ENCODE measurements at regions not wholly inside any gene's neighbourhood (a gene's known extent, or its start where the extent isn't known, plus 50 kb on each side); places are given as distances from the start of the nearest gene placed in this dataset.

DNA sequence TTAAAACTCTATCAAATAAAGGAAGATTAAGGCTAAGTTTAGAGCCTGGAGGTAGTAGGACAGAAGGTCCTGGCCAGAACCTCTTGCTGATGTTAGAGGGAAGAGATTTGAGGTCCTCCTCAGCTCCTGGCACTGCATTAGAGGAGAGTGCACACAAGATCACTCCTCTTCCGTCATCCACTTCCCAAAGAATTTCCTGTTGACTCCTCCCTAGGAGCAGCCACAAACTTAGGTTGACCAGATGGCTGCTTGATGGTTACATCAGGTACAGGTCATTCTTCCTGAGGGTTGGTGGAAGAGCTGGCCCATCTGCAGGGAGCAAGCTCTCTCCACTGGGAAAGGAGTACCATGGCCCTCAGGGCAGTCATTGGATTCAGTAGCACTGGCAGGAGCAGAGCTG lies 93.9 kb upstream of the IL33 start:
- Histone ChIP-seq H3K36me3 (ENCODE audit: control insufficient read depth, insufficient read depth, low read length) (no peaks in the 10 kb centered on the region), H3K4me3 (ENCODE audit: low read depth, low read length) (no peak overlapping the region), H3K27me3 (ENCODE audit: control insufficient read depth, insufficient read depth, low read length) (peaks cover 6% of the 10 kb centered on the region)
- DNase-seq (ENCODE audit: low read depth): no peak
- CTCF ChIA-PET: no interaction called here
- POLR2A ChIA-PET: no interaction called here
- TF ChIP-seq, protein P1, sequence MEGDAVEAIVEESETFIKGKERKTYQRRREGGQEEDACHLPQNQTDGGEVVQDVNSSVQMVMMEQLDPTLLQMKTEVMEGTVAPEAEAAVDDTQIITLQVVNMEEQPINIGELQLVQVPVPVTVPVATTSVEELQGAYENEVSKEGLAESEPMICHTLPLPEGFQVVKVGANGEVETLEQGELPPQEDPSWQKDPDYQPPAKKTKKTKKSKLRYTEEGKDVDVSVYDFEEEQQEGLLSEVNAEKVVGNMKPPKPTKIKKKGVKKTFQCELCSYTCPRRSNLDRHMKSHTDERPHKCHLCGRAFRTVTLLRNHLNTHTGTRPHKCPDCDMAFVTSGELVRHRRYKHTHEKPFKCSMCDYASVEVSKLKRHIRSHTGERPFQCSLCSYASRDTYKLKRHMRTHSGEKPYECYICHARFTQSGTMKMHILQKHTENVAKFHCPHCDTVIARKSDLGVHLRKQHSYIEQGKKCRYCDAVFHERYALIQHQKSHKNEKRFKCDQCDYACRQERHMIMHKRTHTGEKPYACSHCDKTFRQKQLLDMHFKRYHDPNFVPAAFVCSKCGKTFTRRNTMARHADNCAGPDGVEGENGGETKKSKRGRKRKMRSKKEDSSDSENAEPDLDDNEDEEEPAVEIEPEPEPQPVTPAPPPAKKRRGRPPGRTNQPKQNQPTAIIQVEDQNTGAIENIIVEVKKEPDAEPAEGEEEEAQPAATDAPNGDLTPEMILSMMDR (IDR thresholded peaks at IDR 0.05; ENCODE audit: insufficient read depth, low read depth, low read length): no peak

DNA sequence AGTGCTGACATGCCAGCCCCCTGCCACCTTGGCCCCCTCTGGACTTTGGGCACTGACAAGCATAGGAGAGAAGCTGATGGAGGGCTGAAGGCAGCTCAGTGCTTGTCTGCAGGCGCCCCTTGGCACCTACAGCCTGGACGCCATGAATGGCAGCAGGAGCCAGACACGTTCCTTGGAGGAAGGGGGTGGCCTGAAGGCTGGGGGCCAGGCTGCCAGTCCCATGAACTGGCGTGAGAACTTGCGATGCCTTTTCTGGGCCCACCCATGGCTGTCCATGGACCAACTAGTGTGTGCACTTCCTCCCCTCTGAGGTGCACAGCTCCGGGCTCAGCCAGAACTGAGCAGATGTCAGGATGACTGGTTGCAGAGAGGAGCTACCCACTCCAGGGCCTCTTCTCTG lies 99.0 kb upstream of the RANBP6 start:
- POLR2A ChIA-PET: no interaction called here
- H3K4me3 ChIP-seq (ENCODE audit: low read depth, low read length): no peak overlapping the region
- DNase-seq (ENCODE audit: low read depth): no peak
- CTCF ChIA-PET: no interaction called here
- H3K27me3 ChIP-seq (ENCODE audit: control insufficient read depth, insufficient read depth, low read length): no peaks in the 10 kb centered on the region
- H3K36me3 ChIP-seq (ENCODE audit: control insufficient read depth, insufficient read depth, low read length): no peaks in the 10 kb centered on the region
- TF ChIP-seq, protein P1 (IDR thresholded peaks at IDR 0.05; ENCODE audit: insufficient read depth, low read depth, low read length): no peak

DNA sequence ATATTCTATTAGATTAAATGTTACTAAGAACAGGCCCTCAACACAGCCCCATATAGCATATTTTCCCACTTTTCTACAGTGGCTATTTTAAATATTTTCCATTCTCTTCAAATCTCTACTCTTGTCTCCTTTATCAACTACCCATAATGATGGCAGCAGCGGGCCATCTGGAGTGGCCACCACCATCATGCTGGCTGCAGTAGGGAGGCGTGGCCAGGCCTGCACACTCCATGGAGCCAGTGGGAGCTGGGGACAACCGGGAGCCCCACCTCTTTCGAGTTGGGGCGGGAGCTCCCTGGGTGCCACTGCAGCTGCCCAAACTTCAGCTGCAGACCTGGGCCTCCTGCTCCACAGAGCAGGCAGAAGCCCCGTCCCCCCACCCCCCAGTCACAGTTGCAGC lies 98.4 kb upstream of the RANBP6 start:
- TF ChIP-seq, protein P1 (IDR thresholded peaks at IDR 0.05; ENCODE audit: insufficient read depth, low read depth, low read length): no peak
- Histone ChIP-seq H3K27me3 (ENCODE audit: control insufficient read depth, insufficient read depth, low read length) (no peaks in the 10 kb centered on the region), H3K36me3 (ENCODE audit: control insufficient read depth, insufficient read depth, low read length) (no peaks in the 10 kb centered on the region), H3K4me3 (ENCODE audit: low read depth, low read length) (no peak overlapping the region)
- ChIA-PET POLR2A (no interaction called here), CTCF (no interaction called here)
- no peak for DNase-seq (ENCODE audit: low read depth)

DNA sequence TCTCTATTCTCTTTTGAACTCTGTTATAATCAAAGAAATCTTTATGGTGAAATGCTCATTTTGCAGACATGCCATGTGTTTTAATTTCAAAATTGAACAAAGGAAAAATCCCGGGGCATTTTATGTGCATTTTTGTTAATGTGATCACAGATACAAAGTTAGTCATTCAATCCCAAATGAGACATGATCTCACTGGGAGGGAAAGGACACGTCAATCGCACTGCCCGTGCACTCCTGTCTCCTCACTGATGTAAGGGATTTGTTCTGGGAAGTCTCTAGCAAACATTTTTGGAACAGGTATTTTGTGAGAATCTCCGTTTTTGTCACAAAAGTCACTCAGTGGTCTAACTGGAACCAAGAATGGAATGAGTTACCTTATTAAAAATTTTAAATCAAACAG lies 97.9 kb upstream of the RANBP6 start:
- Histone ChIP-seq H3K4me3 (ENCODE audit: low read depth, low read length) (no peak overlapping the region), H3K27me3 (ENCODE audit: control insufficient read depth, insufficient read depth, low read length) (no peaks in the 10 kb centered on the region), H3K36me3 (ENCODE audit: control insufficient read depth, insufficient read depth, low read length) (no peaks in the 10 kb centered on the region)
- TF ChIP-seq, protein P1 (IDR thresholded peaks at IDR 0.05; ENCODE audit: insufficient read depth, low read depth, low read length): no peak
- ChIA-PET CTCF (no interaction called here), POLR2A (no interaction called here)
- no peak for DNase-seq (ENCODE audit: low read depth)

DNA sequence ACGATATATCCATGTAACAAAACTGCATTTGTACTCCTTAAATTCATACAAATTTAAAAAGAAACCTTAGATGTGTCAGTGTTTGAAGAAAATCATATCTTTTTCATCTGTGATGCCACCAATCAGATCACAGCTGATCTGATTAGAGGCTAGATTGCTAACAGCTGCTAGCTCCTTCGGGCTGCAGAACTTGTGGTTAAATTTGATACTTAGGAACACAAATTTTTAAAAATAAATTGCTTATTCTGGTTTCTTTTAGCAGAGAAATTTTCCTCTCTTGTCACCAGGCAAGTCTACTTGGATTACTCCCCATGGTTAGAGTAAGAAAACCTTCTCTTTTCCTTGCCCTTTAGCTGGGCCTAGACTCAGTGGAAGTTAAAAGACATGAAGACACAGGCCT lies 94.6 kb upstream of the RANBP6 start:
- ChIA-PET CTCF (no interaction called here), POLR2A (no interaction called here)
- TF ChIP-seq, protein P1 (IDR thresholded peaks at IDR 0.05; ENCODE audit: insufficient read depth, low read depth, low read length): no peak
- no peaks in the 10 kb centered on the region for H3K36me3 ChIP-seq (ENCODE audit: control insufficient read depth, insufficient read depth, low read length)
- no peaks in the 10 kb centered on the region for H3K27me3 ChIP-seq (ENCODE audit: control insufficient read depth, insufficient read depth, low read length)
- no peak overlapping the region for H3K4me3 ChIP-seq (ENCODE audit: low read depth, low read length)
- no peak for DNase-seq (ENCODE audit: low read depth)
